ENCODE measurements at regions not wholly inside any gene's neighbourhood (a gene's known extent, or its start where the extent isn't known, plus 50 kb on each side); places are given as distances from the start of the nearest gene placed in this dataset.

- TF ChIP-seq CTCF (IDR thresholded peaks at IDR 0.05): no peak
- TF ChIP-seq POLR2A (IDR thresholded peaks at IDR 0.05): no peak
These were observed 322.0 kb downstream of the TMA16 start for GRCh38 chr4:163816494-163816893.

Data from body of pancreas (tissue), 4 donors.